Ishikawa (cell line): ENCODE measurements at regions not wholly inside any gene's neighbourhood (a gene's known extent, or its start where the extent isn't known, plus 50 kb on each side); places are given as distances from the start of the nearest gene placed in this dataset.

Experiments
- CEBPB ChIP-seq: IDR thresholded peaks from 2 replicates; pipeline ENCODE4 v1.6.1; 2012
- CREB1 ChIP-seq: IDR thresholded peaks from 2 replicates; pipeline ENCODE4 v1.6.1; 2012; ENCODE audit warnings: low read depth
- EGR1 ChIP-seq: IDR thresholded peaks from 2 replicates; pipeline ENCODE4 v1.6.1; 2012
- EP300 ChIP-seq: IDR thresholded peaks from 2 replicates; pipeline ENCODE4 v1.6.1; 2012; ENCODE audit warnings: borderline replicate concordance
- FOXM1 ChIP-seq: IDR thresholded peaks from 2 replicates; pipeline ENCODE4 v1.6.1; 2012; ENCODE audit warnings: low read depth, borderline replicate concordance
- MAX ChIP-seq: IDR thresholded peaks from 2 replicates; pipeline ENCODE4 v1.6.1; 2012
- NFIC ChIP-seq: IDR thresholded peaks from 2 replicates; pipeline ENCODE4 v1.6.1; 2012
- RAD21 ChIP-seq: IDR thresholded peaks from 2 replicates; pipeline ENCODE4 v1.6.1; 2012; ENCODE audit warnings: low read depth
- REST ChIP-seq: IDR thresholded peaks from 2 replicates; pipeline ENCODE4 v1.6.1; 2012; ENCODE audit warnings: low read depth, mild to moderate bottlenecking
- TAF1 ChIP-seq: IDR thresholded peaks from 2 replicates; pipeline ENCODE4 v1.6.1; 2012; ENCODE audit warnings: low read depth, mild to moderate bottlenecking
- TCF12 ChIP-seq: IDR thresholded peaks from 2 replicates; pipeline ENCODE4 v1.6.1; 2012; ENCODE audit warnings: low read depth
- TEAD4 ChIP-seq: IDR thresholded peaks from 2 replicates; pipeline ENCODE4 v1.6.1; 2012
- USF1 ChIP-seq: IDR thresholded peaks from 2 replicates; pipeline ENCODE4 v1.6.1; 2012
- YY1 ChIP-seq: IDR thresholded peaks from 2 replicates; pipeline ENCODE4 v1.6.1; 2012; ENCODE audit warnings: low read depth
- ZBTB7A ChIP-seq: IDR thresholded peaks from 2 replicates; pipeline ENCODE4 v1.6.1; 2012; ENCODE audit warnings: low read depth

- TF ChIP-seq EP300 (no peak), TCF12 (no peak), NFIC (no peak), USF1 (no peak), TEAD4 (no peak), MAX (no peak), REST (no peak), FOXM1 (no peak), CEBPB (no peak)
Observed at GRCh38 chr6:112595841-112596240, 248.7 kb downstream of the RFPL4B start.

GRCh38 chr6:112597176-112597575 lies 250.0 kb downstream of the RFPL4B start:
- TF ChIP-seq TEAD4, result no peak
- no peak for TF ChIP-seq FOXM1

- TF ChIP-seq NFIC (no peak), CREB1 (no peak), FOXM1 (no peak), MAX (no peak), TEAD4 (no peak), RAD21 (no peak), TCF12 (no peak), ZBTB7A (no peak)
Observed at GRCh38 chr6:112600168-112600567, 253.0 kb downstream of the RFPL4B start.

GRCh38 chr6:112603726-112604125 lies 256.6 kb downstream of the RFPL4B start:
- no peak for TF ChIP-seq YY1
- TF ChIP-seq FOXM1, result no peak
- TF ChIP-seq RAD21, result no peak
- TF ChIP-seq TCF12, result no peak
- TF ChIP-seq REST, result no peak
- no peak for TF ChIP-seq EGR1
- TF ChIP-seq USF1, result no peak
- TF ChIP-seq CREB1, result no peak

GRCh38 chr6:112606656-112607435 lies 259.7 kb downstream of the RFPL4B start:
- no peak for TF ChIP-seq TEAD4
- TF ChIP-seq CEBPB, result no peak
- no peak for TF ChIP-seq CREB1
- no peak for TF ChIP-seq NFIC
- no peak for TF ChIP-seq EGR1
- TF ChIP-seq ZBTB7A, result no peak
- no peak for TF ChIP-seq TCF12
- no peak for TF ChIP-seq FOXM1
- no peak for TF ChIP-seq MAX
- TF ChIP-seq REST, result no peak
- TF ChIP-seq EP300, result no peak
- TF ChIP-seq USF1, result no peak
- no peak for TF ChIP-seq TAF1
- no peak for TF ChIP-seq YY1
- no peak for TF ChIP-seq RAD21
